ENCODE measurements at regions not wholly inside any gene's neighbourhood (a gene's known extent, or its start where the extent isn't known, plus 50 kb on each side); places are given as distances from the start of the nearest gene placed in this dataset.

DNA sequence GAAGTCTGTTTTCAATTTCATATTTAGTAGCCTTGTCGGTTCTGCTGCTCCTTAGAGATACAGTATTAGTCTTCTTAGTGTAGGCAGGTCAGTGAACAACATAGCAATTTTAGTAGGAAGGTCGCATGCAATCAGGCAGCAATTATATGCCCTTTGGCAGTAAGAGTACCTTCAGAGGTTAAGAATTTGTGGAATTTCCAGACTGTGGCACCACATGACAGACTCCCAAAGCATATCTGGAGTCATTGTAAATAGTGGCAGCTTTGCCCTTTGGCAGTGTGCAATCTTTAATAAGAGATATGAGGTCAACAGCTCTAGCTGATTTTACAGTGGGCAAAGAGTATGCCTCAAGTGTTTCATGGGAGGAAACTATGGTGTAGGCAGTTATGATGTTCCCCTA, 1532.5 kb upstream of the CADM2 start:
- H3K27ac ChIP-seq (ENCODE audit: low read depth in 1 of 2, low read length in 2 of 2) = no peak overlapping the region

DNA sequence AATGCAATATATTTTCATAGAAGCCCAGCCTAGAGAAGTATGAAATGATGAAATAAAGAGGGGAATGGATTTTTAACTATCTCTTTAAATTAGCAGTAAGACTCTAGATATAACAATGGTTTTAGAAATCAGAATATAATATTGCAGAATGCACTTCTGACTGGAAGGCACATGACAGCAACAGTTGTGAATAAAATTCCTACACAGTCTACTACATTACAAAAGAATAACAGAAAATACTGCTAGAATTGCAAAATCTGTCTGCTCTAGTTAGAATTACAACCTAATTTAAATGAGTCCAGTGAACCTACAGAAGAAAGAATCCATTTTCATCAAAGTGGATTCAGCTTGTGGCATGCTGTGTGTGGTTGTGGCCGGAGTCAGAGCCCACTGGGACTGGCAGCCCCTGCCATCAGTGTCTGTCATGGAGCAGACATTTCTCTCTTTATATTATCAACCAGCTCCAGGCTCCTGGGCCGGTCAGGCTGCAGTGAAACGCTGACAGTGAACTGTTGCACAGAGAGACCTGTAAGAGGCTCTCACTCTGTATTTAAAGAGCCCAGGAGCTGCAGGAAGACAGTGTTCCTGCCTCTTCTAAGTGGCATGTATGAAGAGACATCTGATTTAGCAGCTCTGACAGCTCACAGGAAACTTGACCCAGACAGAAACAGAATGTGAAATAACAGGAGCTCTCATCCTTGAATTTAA, 1523.8 kb upstream of the CADM2 start:
- H3K36me3 ChIP-seq (ENCODE audit: control insufficient read depth in 4 of 4, insufficient read depth in 3 of 4, low read depth in 1 of 4, low read length in 3 of 4) = no peaks in the 10 kb centered on the region
- H3K4me1 ChIP-seq (ENCODE audit: control insufficient read depth in 4 of 4, insufficient read depth in 4 of 4, low read length in 3 of 4) = no peaks in the 10 kb centered on the region
- H3K9me3 ChIP-seq (ENCODE audit: control insufficient read depth in 4 of 4, low read length in 3 of 4) = no peaks in the 10 kb centered on the region
- DNase-seq (ENCODE audit: low spot score) = no peak
- H3K27me3 ChIP-seq (ENCODE audit: control insufficient read depth in 4 of 4, insufficient read depth in 4 of 4, low read length in 3 of 4) = no peaks in the 10 kb centered on the region
- 44% methylated on average over 3 of the region's 3 CpGs for WGBS
- TF ChIP-seq HNF4A (conservative IDR thresholded peaks at IDR 0.05) (no peak), GABPA (IDR thresholded peaks at IDR 0.05 in 1 of 2, conservative IDR thresholded peaks at IDR 0.05 in 1 of 2) (no peak)
- TF ChIP-seq, protein P1, sequence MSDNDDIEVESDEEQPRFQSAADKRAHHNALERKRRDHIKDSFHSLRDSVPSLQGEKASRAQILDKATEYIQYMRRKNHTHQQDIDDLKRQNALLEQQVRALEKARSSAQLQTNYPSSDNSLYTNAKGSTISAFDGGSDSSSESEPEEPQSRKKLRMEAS (IDR thresholded peaks at IDR 0.05) = no peak
- TF ChIP-seq, protein P2, sequence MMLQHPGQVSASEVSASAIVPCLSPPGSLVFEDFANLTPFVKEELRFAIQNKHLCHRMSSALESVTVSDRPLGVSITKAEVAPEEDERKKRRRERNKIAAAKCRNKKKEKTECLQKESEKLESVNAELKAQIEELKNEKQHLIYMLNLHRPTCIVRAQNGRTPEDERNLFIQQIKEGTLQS (IDR thresholded peaks at IDR 0.05) = no peak
- no peak overlapping the region for H3K27ac ChIP-seq (ENCODE audit: low read depth in 1 of 2, low read length in 2 of 2)
- no peak overlapping the region for H3K4me3 ChIP-seq (ENCODE audit: low read depth in 1 of 3, low read length in 3 of 3)
- H3K9ac ChIP-seq (ENCODE audit: low read depth in 1 of 2, low read length in 2 of 2) = no peak overlapping the region

More for the DNA sequence above, 1532.5 kb upstream of the CADM2 start:
- 69% methylated on average over 2 of the region's 2 CpGs for WGBS
- no peak overlapping the region for H3K4me3 ChIP-seq (ENCODE audit: low read depth in 1 of 3, low read length in 3 of 3)
- DNase-seq (ENCODE audit: low spot score) = no peak
- H3K9me3 ChIP-seq (ENCODE audit: control insufficient read depth in 4 of 4, low read length in 3 of 4) = no peaks in the 10 kb centered on the region
- no peak overlapping the region for H3K9ac ChIP-seq (ENCODE audit: low read depth in 1 of 2, low read length in 2 of 2)
- no peaks in the 10 kb centered on the region for H3K27me3 ChIP-seq (ENCODE audit: control insufficient read depth in 4 of 4, insufficient read depth in 4 of 4, low read length in 3 of 4)
- H3K4me1 ChIP-seq (ENCODE audit: control insufficient read depth in 4 of 4, insufficient read depth in 4 of 4, low read length in 3 of 4) = no peaks in the 10 kb centered on the region
- no peaks in the 10 kb centered on the region for H3K36me3 ChIP-seq (ENCODE audit: control insufficient read depth in 4 of 4, insufficient read depth in 3 of 4, low read depth in 1 of 4, low read length in 3 of 4)
- no peak for TF ChIP-seq SP1 (IDR thresholded peaks at IDR 0.05)
- TF ChIP-seq, protein P1 (IDR thresholded peaks at IDR 0.05) = no peak
- no peak for TF ChIP-seq NR2F2 (IDR thresholded peaks at IDR 0.05)
- TF ChIP-seq RXRA (IDR thresholded peaks at IDR 0.05) = no peak
- no peak for TF ChIP-seq GABPA (IDR thresholded peaks at IDR 0.05 in 1 of 2, conservative IDR thresholded peaks at IDR 0.05 in 1 of 2)
- TF ChIP-seq ZBTB33 (IDR thresholded peaks at IDR 0.05) = no peak
- no peak for TF ChIP-seq EGR1 (IDR thresholded peaks at IDR 0.05; ENCODE audit: low read depth in 2 of 2)
- no peak for TF ChIP-seq REST (IDR thresholded peaks at IDR 0.05)

All from liver (tissue), 7 donors.